ENCODE measurements at regions not wholly inside any gene's neighbourhood (a gene's known extent, or its start where the extent isn't known, plus 50 kb on each side); places are given as distances from the start of the nearest gene placed in this dataset.
"Not testable (repeated sequence)": the region's sequence is repeated elsewhere in the genome, so short reads cannot be mapped to it uniquely, and the experiment has no call there.

GRCh38 chr12:58105225-58106119, 164.1 kb downstream of the ATP23 start:
- H3K4me1 ChIP-seq: no peaks in the 10 kb centered on the region
- DNase-seq: no peak

GRCh38 chr12:58106195-58106594, 164.8 kb downstream of the ATP23 start:
- no peak for TF ChIP-seq CTCF (IDR thresholded peaks at IDR 0.05; ENCODE audit: low read depth, low read length)
- Histone ChIP-seq H3K27me3 (no peaks in the 10 kb centered on the region), H3K36me3 (no peaks in the 10 kb centered on the region), H3K4me1 (no peaks in the 10 kb centered on the region), H3K4me3 (ENCODE audit: low read depth, low read length) (no peak overlapping the region), H3K9me3 (no peaks in the 10 kb centered on the region)
- DNase-seq: no peak

More at GRCh38 chr12:58105225-58106119, 164.1 kb downstream of the ATP23 start:
- Histone ChIP-seq H3K27me3 (no peaks in the 10 kb centered on the region), H3K9me3 (no peaks in the 10 kb centered on the region), H3K36me3 (no peaks in the 10 kb centered on the region), H3K4me3 (ENCODE audit: low read depth, low read length) (no peak overlapping the region)
- peak; percentile 20; the same call in 1 of the 2 replicates for TF ChIP-seq CTCF (IDR thresholded peaks at IDR 0.05; ENCODE audit: low read depth, low read length)

- no peaks in the 10 kb centered on the region for H3K9me3 ChIP-seq
- DNase-seq: no peak
- H3K4me3 ChIP-seq (ENCODE audit: low read depth, low read length): no peak overlapping the region
- H3K36me3 ChIP-seq: no peaks in the 10 kb centered on the region
- no peaks in the 10 kb centered on the region for H3K27me3 ChIP-seq
- no peaks in the 10 kb centered on the region for H3K4me1 ChIP-seq
- TF ChIP-seq CTCF (IDR thresholded peaks at IDR 0.05; ENCODE audit: low read depth, low read length): no peak
These were observed 175.8 kb downstream of the ATP23 start for GRCh38 chr12:58117201-58117600.

- TF ChIP-seq CTCF (IDR thresholded peaks at IDR 0.05; ENCODE audit: low read depth, low read length): no peak
- no peak for DNase-seq
- H3K27me3 ChIP-seq: no peaks in the 10 kb centered on the region
- no peaks in the 10 kb centered on the region for H3K9me3 ChIP-seq
- no peaks in the 10 kb centered on the region for H3K4me1 ChIP-seq
- no peaks in the 10 kb centered on the region for H3K36me3 ChIP-seq
- H3K4me3 ChIP-seq (ENCODE audit: low read depth, low read length): no peak overlapping the region
These were observed 176.3 kb downstream of the ATP23 start for GRCh38 chr12:58117667-58118066.

- not testable (repeated sequence) for H3K36me3 ChIP-seq; DNase-seq; H3K4me3 ChIP-seq (ENCODE audit: low read depth, low read length); H3K4me1 ChIP-seq; H3K27me3 ChIP-seq; H3K9me3 ChIP-seq
These were observed 184.4 kb downstream of the ATP23 start for GRCh38 chr12:58125761-58126160.

GRCh38 chr12:58131986-58132755, 190.8 kb downstream of the ATP23 start:
- DNase-seq: no peak
- Histone ChIP-seq H3K36me3 (no peaks in the 10 kb centered on the region), H3K4me3 (ENCODE audit: low read depth, low read length) (no peak overlapping the region), H3K4me1 (no peaks in the 10 kb centered on the region), H3K9me3 (no peaks in the 10 kb centered on the region), H3K27me3 (no peaks in the 10 kb centered on the region)
- TF ChIP-seq CTCF (IDR thresholded peaks at IDR 0.05; ENCODE audit: low read depth, low read length): no peak

Measured in BE2C (cell line).